Subcutaneous abdominal adipose tissue (tissue), 5 donors: ENCODE measurements at regions not wholly inside any gene's neighbourhood (a gene's known extent, or its start where the extent isn't known, plus 50 kb on each side); places are given as distances from the start of the nearest gene placed in this dataset.
"Not testable (repeated sequence)": the region's sequence is repeated elsewhere in the genome, so short reads cannot be mapped to it uniquely, and the experiment has no call there.

ENCODE experiments used
- H3K27ac ChIP-seq: one replicate; pipeline ENCODE4 v1.7.0; 2013; ENCODE audit warnings: low read depth, mild to moderate bottlenecking, inconsistent platforms, low read length, moderate library complexity
- H3K27me3 ChIP-seq, 5 donors: one replicate each; pipeline ENCODE4 v1.7.0; 2013; ENCODE audit warnings: low read length in 5 of 5, inconsistent platforms in 1 of 5; ENCODE audit not compliant: control insufficient read depth in 5 of 5, insufficient read depth in 4 of 5
- H3K36me3 ChIP-seq, 5 donors: one replicate each; pipeline ENCODE4 v1.7.0; 2013; ENCODE audit warnings: low read length in 5 of 5; ENCODE audit not compliant: control insufficient read depth in 5 of 5, insufficient read depth in 5 of 5
- H3K4me1 ChIP-seq, 5 donors: one replicate each; pipeline ENCODE4 v1.7.0; 2013; ENCODE audit warnings: low read length in 5 of 5, mild to moderate bottlenecking in 3 of 5, moderate library complexity in 1 of 5; ENCODE audit not compliant: control insufficient read depth in 5 of 5, insufficient read depth in 5 of 5
- H3K4me3 ChIP-seq, 5 donors: one replicate each; pipeline ENCODE4 v1.7.0; 2013; ENCODE audit warnings: low read length in 5 of 5, low read depth in 1 of 5
- H3K9ac ChIP-seq, 5 donors: one replicate each; pipeline ENCODE4 v1.7.0; 2013; ENCODE audit warnings: low read length in 5 of 5, mild to moderate bottlenecking in 4 of 5, moderate library complexity in 3 of 5
- H3K9me3 ChIP-seq, 5 donors: one replicate each; pipeline ENCODE4 v1.7.0; 2013; ENCODE audit warnings: low read length in 5 of 5; ENCODE audit not compliant: control insufficient read depth in 5 of 5
- donor health status: healthy.
- donor health status: healthy.
- donor health status: healthy.
- donor health status: healthy.
- donor health status: healthy.

GRCh38 chr7:136470179-136470578 lies 398.3 kb upstream of the CHRM2 start:
- Histone ChIP-seq H3K4me3 (no peak overlapping the region), H3K27me3 (no peaks in the 10 kb centered on the region), H3K27ac (no peak overlapping the region), H3K4me1 (no peaks in the 10 kb centered on the region), H3K36me3 (no peaks in the 10 kb centered on the region), H3K9me3 (peaks cover 4 to 28% (median 21%) of the 10 kb centered on the region in 5 donors), H3K9ac (no peak overlapping the region)

- no peaks in the 10 kb centered on the region for H3K4me1 ChIP-seq
- no peaks in the 10 kb centered on the region for H3K27me3 ChIP-seq
- no peak overlapping the region for H3K27ac ChIP-seq
- H3K36me3 ChIP-seq = no peaks in the 10 kb centered on the region
- no peak overlapping the region for H3K9ac ChIP-seq
- no peak overlapping the region for H3K4me3 ChIP-seq
- H3K9me3 ChIP-seq = peaks cover 0 to 2% (median 0%) of the 10 kb centered on the region in 5 donors
Observed at GRCh38 chr7:136452949-136453348, 415.5 kb upstream of the CHRM2 start.

GRCh38 chr7:136446751-136447150 lies 421.7 kb upstream of the CHRM2 start:
- Histone ChIP-seq H3K27me3 (no peaks in the 10 kb centered on the region), H3K27ac (no peak overlapping the region), H3K4me1 (no peaks in the 10 kb centered on the region), H3K9ac (no peak overlapping the region), H3K9me3 (no peaks in the 10 kb centered on the region), H3K4me3 (no peak overlapping the region), H3K36me3 (no peaks in the 10 kb centered on the region)

GRCh38 chr7:136441835-136442234 lies 426.6 kb upstream of the CHRM2 start:
- Histone ChIP-seq H3K27ac (no peak overlapping the region), H3K36me3 (no peaks in the 10 kb centered on the region), H3K9me3 (peaks cover 0 to 2% (median 0%) of the 10 kb centered on the region in 5 donors), H3K4me3 (no peak overlapping the region), H3K27me3 (no peaks in the 10 kb centered on the region), H3K9ac (no peak overlapping the region), H3K4me1 (no peaks in the 10 kb centered on the region)

- H3K36me3 ChIP-seq, H3K4me1 ChIP-seq, H3K9ac ChIP-seq, H3K27ac ChIP-seq, H3K27me3 ChIP-seq, H3K4me3 ChIP-seq, H3K9me3 ChIP-seq: not testable (repeated sequence)
Observed at GRCh38 chr7:136431736-136432135, 436.7 kb upstream of the CHRM2 start.

GRCh38 chr7:136424058-136424457 lies 444.4 kb upstream of the CHRM2 start:
- Histone ChIP-seq H3K4me3 (no peak overlapping the region), H3K4me1 (no peaks in the 10 kb centered on the region)

GRCh38 chr7:136419740-136420139 lies 442.6 kb upstream of the MTPN start:
- not testable (repeated sequence) for H3K36me3 ChIP-seq, H3K4me1 ChIP-seq, H3K9ac ChIP-seq, H3K9me3 ChIP-seq, H3K27ac ChIP-seq, H3K4me3 ChIP-seq, H3K27me3 ChIP-seq

More at GRCh38 chr7:136424058-136424457, 444.4 kb upstream of the CHRM2 start:
- H3K36me3 ChIP-seq = no peaks in the 10 kb centered on the region
- peaks cover 0 to 1% (median 0%) of the 10 kb centered on the region in 5 donors for H3K9me3 ChIP-seq
- H3K27me3 ChIP-seq = no peaks in the 10 kb centered on the region
- H3K9ac ChIP-seq = no peak overlapping the region
- H3K27ac ChIP-seq = no peak overlapping the region

GRCh38 chr7:136412952-136413351 lies 435.8 kb upstream of the MTPN start:
- no peaks in the 10 kb centered on the region for H3K36me3 ChIP-seq
- H3K27ac ChIP-seq = no peak overlapping the region
- H3K9me3 ChIP-seq = no peaks in the 10 kb centered on the region
- H3K4me1 ChIP-seq = no peaks in the 10 kb centered on the region
- no peak overlapping the region for H3K4me3 ChIP-seq
- no peak overlapping the region for H3K9ac ChIP-seq
- H3K27me3 ChIP-seq = no peaks in the 10 kb centered on the region

- H3K9me3 ChIP-seq = no peaks in the 10 kb centered on the region
- no peak overlapping the region for H3K9ac ChIP-seq
- H3K36me3 ChIP-seq = no peaks in the 10 kb centered on the region
- H3K4me1 ChIP-seq = peaks cover 0 to 3% (median 0%) of the 10 kb centered on the region in 5 donors
- H3K4me3 ChIP-seq = peak overlapping the region in 4 of 5 donors; percentile 0 to 40 (median 22)
- H3K27me3 ChIP-seq = no peaks in the 10 kb centered on the region
- H3K27ac ChIP-seq = no peak overlapping the region
Observed at GRCh38 chr7:136405931-136406777, 429.0 kb upstream of the MTPN start.

- Histone ChIP-seq H3K4me3 (no peak overlapping the region), H3K27me3 (no peaks in the 10 kb centered on the region), H3K4me1 (peaks cover 0 to 3% (median 0%) of the 10 kb centered on the region in 5 donors), H3K27ac (no peak overlapping the region), H3K9ac (no peak overlapping the region), H3K36me3 (no peaks in the 10 kb centered on the region), H3K9me3 (no peaks in the 10 kb centered on the region)
Observed at GRCh38 chr7:136403591-136403990, 426.4 kb upstream of the MTPN start.
